Colonic mucosa (tissue), 4 donors: ENCODE measurements at regions not wholly inside any gene's neighbourhood (a gene's known extent, or its start where the extent isn't known, plus 50 kb on each side); places are given as distances from the start of the nearest gene placed in this dataset.

Source experiments
- DNase-seq: peaks from one replicate; pipeline ENCODE4 v3.0.0-alpha.2; 2020
- H3K27ac ChIP-seq: fragments of 200-600 bp; one replicate; pipeline ENCODE4 v1.8.0; 2021
- H3K27me3 ChIP-seq: fragments of 200-600 bp; one replicate; pipeline ENCODE4 v1.8.0; 2021
- H3K36me3 ChIP-seq: fragments of 200-600 bp; one replicate; pipeline ENCODE4 v1.8.0; 2021
- H3K4me1 ChIP-seq: fragments of 200-600 bp; one replicate; pipeline ENCODE4 v1.8.0; 2021; ENCODE audit warnings: mild to moderate bottlenecking
- H3K4me3 ChIP-seq: fragments of 200-600 bp; one replicate; pipeline ENCODE4 v1.8.0; 2021
- H3K9ac ChIP-seq, 2 donors: one replicate each; pipeline ENCODE4 v1.7.0; 2013; ENCODE audit warnings: control low read depth in 2 of 2, low read depth in 2 of 2, low read length in 2 of 2
- H3K9me3 ChIP-seq: fragments of 200-600 bp; one replicate; pipeline ENCODE4 v1.8.0; 2021
- CTCF ChIP-seq: fragments of 200-600 bp; IDR thresholded peaks from one replicate; pipeline ENCODE4 v1.8.0; 2022; ENCODE audit warnings: antibody characterized with exemption, mild to moderate bottlenecking
- intact Hi-C: fragments of 100-400 bp; cut with DNase I; formaldehyde crosslinking; loops from one replicate; pipeline ENCODE4 v1.14.1; 2022
- donor health status: healthy.
- donor health status: DM: no; HTN: no; CAD: no.
- donor health status: DM: no; HTN: no; CAD: no.

GRCh38 chr5:138651767-138652117, 76.5 kb upstream of the HSPA9 start:
- intact Hi-C loops, result no loop called here
- Histone ChIP-seq H3K9me3 (no peaks in the 10 kb centered on the region), H3K4me1 (no peaks in the 10 kb centered on the region), H3K9ac (no peak overlapping the region), H3K4me3 (no peak overlapping the region), H3K27ac (no peak overlapping the region), H3K27me3 (no peaks in the 10 kb centered on the region), H3K36me3 (no peaks in the 10 kb centered on the region)
- TF ChIP-seq CTCF, result no peak
- no peak for DNase-seq

DNA sequence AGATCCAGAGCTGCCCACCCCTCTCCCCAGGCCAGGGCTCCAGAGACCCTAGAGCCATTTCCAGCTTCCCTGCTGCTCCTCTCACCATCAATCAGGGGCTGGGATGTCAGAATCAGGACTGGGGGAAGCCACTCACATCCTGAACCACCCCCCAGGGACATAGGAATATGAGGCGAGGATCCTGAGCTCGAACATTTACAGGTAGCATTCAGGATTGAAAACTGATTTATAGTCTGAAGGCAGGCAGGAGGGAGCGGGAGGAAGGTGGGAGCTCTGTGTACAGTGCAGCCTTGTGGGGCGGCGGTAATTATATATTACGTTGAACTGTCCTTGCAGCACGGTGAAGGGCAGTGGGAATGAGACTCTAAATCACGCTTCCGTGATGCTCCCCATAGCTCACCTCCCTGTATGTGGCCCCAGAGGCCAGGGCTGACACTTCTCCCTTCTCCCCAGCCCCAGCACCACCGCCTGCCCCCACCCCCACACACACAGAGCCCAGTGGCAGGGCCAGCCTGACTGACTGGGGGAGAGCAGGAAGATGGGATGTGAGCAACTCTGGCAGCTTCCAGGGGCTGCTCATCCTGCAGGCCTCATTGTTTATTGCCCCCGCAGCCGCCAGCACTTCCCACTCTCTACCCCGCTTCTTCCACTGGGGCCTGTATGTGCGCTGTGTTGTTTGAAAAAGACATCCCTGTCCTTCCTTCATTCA, 76.0 kb upstream of the HSPA9 start:
- no peak for TF ChIP-seq CTCF
- no peak overlapping the region for H3K27ac ChIP-seq

GRCh38 chr5:138650196-138650595, 75.0 kb upstream of the HSPA9 start:
- intact Hi-C loops, result no loop called here
- no peak overlapping the region for H3K27ac ChIP-seq
- no peaks in the 10 kb centered on the region for H3K9me3 ChIP-seq
- no peak overlapping the region for H3K4me3 ChIP-seq
- no peaks in the 10 kb centered on the region for H3K4me1 ChIP-seq
- H3K27me3 ChIP-seq, result no peaks in the 10 kb centered on the region
- TF ChIP-seq CTCF, result no peak
- H3K36me3 ChIP-seq, result no peaks in the 10 kb centered on the region
- no peak overlapping the region for H3K9ac ChIP-seq
- no peak for DNase-seq

More for the DNA sequence above, 76.0 kb upstream of the HSPA9 start:
- Histone ChIP-seq H3K4me1 (no peaks in the 10 kb centered on the region), H3K27me3 (no peaks in the 10 kb centered on the region), H3K36me3 (no peaks in the 10 kb centered on the region), H3K4me3 (no peak overlapping the region), H3K9me3 (no peaks in the 10 kb centered on the region), H3K9ac (no peak overlapping the region)
- intact Hi-C loops, result no loop called here
- DNase-seq, result no peak

- H3K36me3 ChIP-seq, result no peaks in the 10 kb centered on the region
- no peak for TF ChIP-seq CTCF
- no peaks in the 10 kb centered on the region for H3K9me3 ChIP-seq
- DNase-seq, result no peak
- H3K4me1 ChIP-seq, result no peaks in the 10 kb centered on the region
- intact Hi-C loops, result no loop called here
- H3K9ac ChIP-seq, result no peak overlapping the region
- H3K4me3 ChIP-seq, result no peak overlapping the region
- no peak overlapping the region for H3K27ac ChIP-seq
- H3K27me3 ChIP-seq, result no peaks in the 10 kb centered on the region
Observed at GRCh38 chr5:138649775-138650174, 74.6 kb upstream of the HSPA9 start.

DNA sequence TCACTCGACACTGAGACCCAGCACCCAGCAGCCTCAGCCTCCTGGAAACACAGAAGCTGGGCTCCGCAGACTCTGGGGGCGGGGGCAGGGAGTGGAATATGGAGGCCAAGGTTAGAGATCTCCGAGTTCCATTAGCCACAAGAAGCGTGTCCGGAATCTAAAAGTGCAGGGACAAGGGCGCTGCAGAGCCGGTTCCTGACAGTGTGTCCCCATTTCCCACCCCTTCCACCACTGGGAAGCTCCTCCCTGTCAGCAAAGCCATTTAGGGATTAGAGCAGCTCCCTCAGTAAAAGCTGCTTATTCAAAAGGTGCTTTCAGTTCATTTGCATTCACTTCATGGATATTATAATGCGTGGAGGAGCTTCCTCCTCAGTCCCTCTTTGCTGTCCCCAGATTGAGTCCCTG, 74.1 kb upstream of the HSPA9 start:
- no peaks in the 10 kb centered on the region for H3K4me1 ChIP-seq
- no peak for DNase-seq
- H3K36me3 ChIP-seq, result no peaks in the 10 kb centered on the region

More for the DNA sequence above, 74.1 kb upstream of the HSPA9 start:
- H3K27me3 ChIP-seq, result no peaks in the 10 kb centered on the region
- H3K4me3 ChIP-seq, result no peak overlapping the region
- no peak for TF ChIP-seq CTCF
- intact Hi-C loops, result no loop called here
- H3K9me3 ChIP-seq, result no peaks in the 10 kb centered on the region
- no peak overlapping the region for H3K27ac ChIP-seq
- no peak overlapping the region for H3K9ac ChIP-seq
